ENCODE measurements at regions not wholly inside any gene's neighbourhood (a gene's known extent, or its start where the extent isn't known, plus 50 kb on each side); places are given as distances from the start of the nearest gene placed in this dataset.
"Not testable (repeated sequence)": the region's sequence is repeated elsewhere in the genome, so short reads cannot be mapped to it uniquely, and the experiment has no call there.

DNA sequence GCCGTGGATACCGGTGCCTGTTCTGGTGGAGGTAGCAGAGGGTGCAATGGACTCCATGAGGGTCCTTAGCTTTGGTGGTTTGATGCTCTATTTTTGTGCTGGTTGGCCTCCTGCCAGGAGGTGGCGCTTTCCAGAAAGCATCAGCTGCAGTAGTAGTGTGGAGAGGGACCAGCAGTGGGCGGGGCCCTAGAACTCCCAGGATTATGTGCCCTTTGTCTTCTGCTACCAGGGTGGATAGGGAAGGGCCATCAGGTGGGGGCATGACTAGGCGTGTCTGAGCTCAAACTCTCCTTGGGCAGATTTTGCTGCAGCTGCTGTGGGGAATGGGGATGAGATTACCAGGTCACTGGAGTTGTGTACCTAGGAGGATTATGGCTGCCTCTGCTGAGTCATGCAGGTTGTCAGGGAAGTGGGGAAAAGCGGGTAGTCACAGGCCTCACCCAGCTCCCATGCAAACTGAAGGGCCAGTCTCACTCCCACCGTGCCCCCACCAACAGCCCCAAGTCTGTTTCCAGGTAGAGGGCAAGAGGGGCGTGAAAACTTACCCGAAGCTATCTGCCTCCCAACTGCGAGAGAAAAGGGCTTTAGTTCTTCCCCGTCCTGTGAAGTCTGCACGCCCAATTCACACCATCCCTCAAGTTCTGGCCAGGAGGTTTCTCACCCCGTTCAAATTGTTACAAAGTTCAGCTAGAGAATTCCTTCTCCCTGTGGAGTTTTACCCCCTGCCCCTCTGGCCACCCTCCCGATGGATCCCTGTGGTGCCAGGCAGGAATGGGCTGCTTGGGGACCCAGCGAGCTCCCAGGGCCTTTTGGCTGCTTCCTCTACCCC lies 235.0 kb downstream of the DHX15 start:
- TF ChIP-seq EHMT2 (IDR thresholded peaks at IDR 0.05; ENCODE audit: low read depth); CEBPB (IDR thresholded peaks at IDR 0.05); PHF8 (IDR thresholded peaks at IDR 0.05; ENCODE audit: borderline replicate concordance, low read depth); CHD2 (IDR thresholded peaks at IDR 0.05; ENCODE audit: low read length, partially characterized antibody); RAD21 (conservative IDR thresholded peaks at IDR 0.05 in 1 of 2, IDR thresholded peaks at IDR 0.05 in 1 of 2); EP300 (IDR thresholded peaks at IDR 0.05); POLR2A (IDR thresholded peaks at IDR 0.05; ENCODE audit: low read length); JUN (IDR thresholded peaks at IDR 0.05): not testable (repeated sequence)
- TF ChIP-seq, protein P1, sequence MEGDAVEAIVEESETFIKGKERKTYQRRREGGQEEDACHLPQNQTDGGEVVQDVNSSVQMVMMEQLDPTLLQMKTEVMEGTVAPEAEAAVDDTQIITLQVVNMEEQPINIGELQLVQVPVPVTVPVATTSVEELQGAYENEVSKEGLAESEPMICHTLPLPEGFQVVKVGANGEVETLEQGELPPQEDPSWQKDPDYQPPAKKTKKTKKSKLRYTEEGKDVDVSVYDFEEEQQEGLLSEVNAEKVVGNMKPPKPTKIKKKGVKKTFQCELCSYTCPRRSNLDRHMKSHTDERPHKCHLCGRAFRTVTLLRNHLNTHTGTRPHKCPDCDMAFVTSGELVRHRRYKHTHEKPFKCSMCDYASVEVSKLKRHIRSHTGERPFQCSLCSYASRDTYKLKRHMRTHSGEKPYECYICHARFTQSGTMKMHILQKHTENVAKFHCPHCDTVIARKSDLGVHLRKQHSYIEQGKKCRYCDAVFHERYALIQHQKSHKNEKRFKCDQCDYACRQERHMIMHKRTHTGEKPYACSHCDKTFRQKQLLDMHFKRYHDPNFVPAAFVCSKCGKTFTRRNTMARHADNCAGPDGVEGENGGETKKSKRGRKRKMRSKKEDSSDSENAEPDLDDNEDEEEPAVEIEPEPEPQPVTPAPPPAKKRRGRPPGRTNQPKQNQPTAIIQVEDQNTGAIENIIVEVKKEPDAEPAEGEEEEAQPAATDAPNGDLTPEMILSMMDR (IDR thresholded peaks at IDR 0.05): not testable (repeated sequence)
- TF ChIP-seq, protein P2, sequence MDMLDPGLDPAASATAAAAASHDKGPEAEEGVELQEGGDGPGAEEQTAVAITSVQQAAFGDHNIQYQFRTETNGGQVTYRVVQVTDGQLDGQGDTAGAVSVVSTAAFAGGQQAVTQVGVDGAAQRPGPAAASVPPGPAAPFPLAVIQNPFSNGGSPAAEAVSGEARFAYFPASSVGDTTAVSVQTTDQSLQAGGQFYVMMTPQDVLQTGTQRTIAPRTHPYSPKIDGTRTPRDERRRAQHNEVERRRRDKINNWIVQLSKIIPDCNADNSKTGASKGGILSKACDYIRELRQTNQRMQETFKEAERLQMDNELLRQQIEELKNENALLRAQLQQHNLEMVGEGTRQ (IDR thresholded peaks at IDR 0.05): not testable (repeated sequence)
- TF ChIP-seq, protein P3, sequence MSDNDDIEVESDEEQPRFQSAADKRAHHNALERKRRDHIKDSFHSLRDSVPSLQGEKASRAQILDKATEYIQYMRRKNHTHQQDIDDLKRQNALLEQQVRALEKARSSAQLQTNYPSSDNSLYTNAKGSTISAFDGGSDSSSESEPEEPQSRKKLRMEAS (IDR thresholded peaks at IDR 0.05): not testable (repeated sequence)
- TF ChIP-seq, protein P4, sequence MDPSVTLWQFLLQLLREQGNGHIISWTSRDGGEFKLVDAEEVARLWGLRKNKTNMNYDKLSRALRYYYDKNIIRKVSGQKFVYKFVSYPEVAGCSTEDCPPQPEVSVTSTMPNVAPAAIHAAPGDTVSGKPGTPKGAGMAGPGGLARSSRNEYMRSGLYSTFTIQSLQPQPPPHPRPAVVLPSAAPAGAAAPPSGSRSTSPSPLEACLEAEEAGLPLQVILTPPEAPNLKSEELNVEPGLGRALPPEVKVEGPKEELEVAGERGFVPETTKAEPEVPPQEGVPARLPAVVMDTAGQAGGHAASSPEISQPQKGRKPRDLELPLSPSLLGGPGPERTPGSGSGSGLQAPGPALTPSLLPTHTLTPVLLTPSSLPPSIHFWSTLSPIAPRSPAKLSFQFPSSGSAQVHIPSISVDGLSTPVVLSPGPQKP (IDR thresholded peaks at IDR 0.05; ENCODE audit: low read depth, low read length): not testable (repeated sequence)
- TF ChIP-seq, protein P5, sequence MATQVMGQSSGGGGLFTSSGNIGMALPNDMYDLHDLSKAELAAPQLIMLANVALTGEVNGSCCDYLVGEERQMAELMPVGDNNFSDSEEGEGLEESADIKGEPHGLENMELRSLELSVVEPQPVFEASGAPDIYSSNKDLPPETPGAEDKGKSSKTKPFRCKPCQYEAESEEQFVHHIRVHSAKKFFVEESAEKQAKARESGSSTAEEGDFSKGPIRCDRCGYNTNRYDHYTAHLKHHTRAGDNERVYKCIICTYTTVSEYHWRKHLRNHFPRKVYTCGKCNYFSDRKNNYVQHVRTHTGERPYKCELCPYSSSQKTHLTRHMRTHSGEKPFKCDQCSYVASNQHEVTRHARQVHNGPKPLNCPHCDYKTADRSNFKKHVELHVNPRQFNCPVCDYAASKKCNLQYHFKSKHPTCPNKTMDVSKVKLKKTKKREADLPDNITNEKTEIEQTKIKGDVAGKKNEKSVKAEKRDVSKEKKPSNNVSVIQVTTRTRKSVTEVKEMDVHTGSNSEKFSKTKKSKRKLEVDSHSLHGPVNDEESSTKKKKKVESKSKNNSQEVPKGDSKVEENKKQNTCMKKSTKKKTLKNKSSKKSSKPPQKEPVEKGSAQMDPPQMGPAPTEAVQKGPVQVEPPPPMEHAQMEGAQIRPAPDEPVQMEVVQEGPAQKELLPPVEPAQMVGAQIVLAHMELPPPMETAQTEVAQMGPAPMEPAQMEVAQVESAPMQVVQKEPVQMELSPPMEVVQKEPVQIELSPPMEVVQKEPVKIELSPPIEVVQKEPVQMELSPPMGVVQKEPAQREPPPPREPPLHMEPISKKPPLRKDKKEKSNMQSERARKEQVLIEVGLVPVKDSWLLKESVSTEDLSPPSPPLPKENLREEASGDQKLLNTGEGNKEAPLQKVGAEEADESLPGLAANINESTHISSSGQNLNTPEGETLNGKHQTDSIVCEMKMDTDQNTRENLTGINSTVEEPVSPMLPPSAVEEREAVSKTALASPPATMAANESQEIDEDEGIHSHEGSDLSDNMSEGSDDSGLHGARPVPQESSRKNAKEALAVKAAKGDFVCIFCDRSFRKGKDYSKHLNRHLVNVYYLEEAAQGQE (IDR thresholded peaks at IDR 0.05): not testable (repeated sequence)

All from A549 (cell line).